ENCODE measurements at regions not wholly inside any gene's neighbourhood (a gene's known extent, or its start where the extent isn't known, plus 50 kb on each side); places are given as distances from the start of the nearest gene placed in this dataset.

DNA sequence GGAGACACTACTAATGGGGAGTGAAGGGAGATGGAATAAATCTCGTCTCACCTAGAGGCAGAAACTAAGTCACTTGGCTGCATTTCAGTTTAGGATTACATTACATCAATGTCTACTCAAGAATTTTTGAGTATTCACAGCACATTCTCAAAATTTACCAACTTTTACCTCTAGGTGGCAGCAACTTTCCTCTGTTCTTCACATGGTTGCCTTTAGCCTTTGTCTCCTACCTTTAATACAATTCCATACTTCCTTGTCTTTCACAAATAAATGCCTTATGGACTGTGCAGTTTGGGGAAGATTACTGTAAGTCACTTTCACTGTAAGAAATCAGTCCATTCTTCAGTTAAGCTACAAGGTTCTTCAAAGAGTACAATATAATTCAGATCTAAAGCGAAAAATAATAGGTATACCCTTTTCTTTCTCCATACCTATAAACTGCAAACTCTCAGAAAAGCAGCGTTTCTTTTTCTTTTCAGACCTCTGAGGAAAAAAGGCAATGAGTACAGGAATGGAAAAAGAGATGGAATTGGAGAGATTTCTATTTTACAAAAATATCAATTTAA lies 379.4 kb downstream of the KLF12 start:
- H3K4me3 ChIP-seq (ENCODE audit: low read depth, low read length, poor library complexity, severe bottlenecking) = no peak overlapping the region
- H3K27ac ChIP-seq (ENCODE audit: low read depth, low read length, poor library complexity, severe bottlenecking) = no peak overlapping the region

DNA sequence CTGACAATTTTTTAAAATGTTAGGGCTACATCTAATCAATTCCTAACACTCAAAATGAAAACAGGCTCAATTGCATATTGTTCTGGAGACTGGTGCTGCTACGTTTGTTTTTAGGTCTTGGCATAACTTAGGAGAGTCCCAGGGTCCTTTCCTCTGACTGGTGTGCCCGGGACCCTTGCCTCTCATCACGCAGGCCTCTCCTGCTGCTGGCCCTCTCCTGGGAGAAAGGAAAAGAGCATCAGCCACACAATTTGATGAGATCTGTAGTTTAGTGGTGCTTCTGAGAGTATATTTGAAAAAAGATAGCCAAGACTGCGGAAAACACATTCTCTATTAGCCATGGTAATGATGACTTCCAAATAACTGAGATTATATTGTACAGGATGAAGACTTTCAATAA lies 380.0 kb downstream of the KLF12 start:
- TF ChIP-seq CTCF (IDR thresholded peaks at IDR 0.05; ENCODE audit: low read length) = no peak
- no peak for TF ChIP-seq EZH2 (IDR thresholded peaks at IDR 0.05; ENCODE audit: borderline replicate concordance, low read length)
- H3K4me1 ChIP-seq (ENCODE audit: insufficient read depth, low read length, severe bottlenecking) = no peaks in the 10 kb centered on the region
- no peaks in the 10 kb centered on the region for H3K27me3 ChIP-seq (ENCODE audit: insufficient read depth, low read length)
- H3K27ac ChIP-seq (ENCODE audit: low read depth, low read length, poor library complexity, severe bottlenecking) = no peak overlapping the region
- 0 out of 2 replicates have a peak, but pooled peaks cover 2% of the 10 kb centered on the region for H3K9me3 ChIP-seq (ENCODE audit: low read length)
- no peaks in the 10 kb centered on the region for H3F3A ChIP-seq (ENCODE audit: insufficient read depth, low read length)
- no peak overlapping the region for H2AFZ ChIP-seq (ENCODE audit: low read length)
- H3K4me2 ChIP-seq (ENCODE audit: low read length) = no peak overlapping the region
- peaks cover 4% of the 10 kb centered on the region; the same call in 1 of the 2 replicates for H3K36me3 ChIP-seq (ENCODE audit: insufficient read depth, low read length)
- H3K79me2 ChIP-seq (ENCODE audit: insufficient read depth, low read length) = no peaks in the 10 kb centered on the region
- H3K9me2 ChIP-seq (ENCODE audit: low read depth, low read length) = no peaks in the 10 kb centered on the region
- no peak overlapping the region for H3K9ac ChIP-seq (ENCODE audit: low read length)
- H3K4me3 ChIP-seq (ENCODE audit: low read depth, low read length, poor library complexity, severe bottlenecking) = no peak overlapping the region
- no peaks in the 10 kb centered on the region for H4K20me1 ChIP-seq (ENCODE audit: insufficient read depth, low read length)

More for the DNA sequence above, 379.4 kb downstream of the KLF12 start:
- no peaks in the 10 kb centered on the region for H3K27me3 ChIP-seq (ENCODE audit: insufficient read depth, low read length)
- no peak overlapping the region for H3K9ac ChIP-seq (ENCODE audit: low read length)
- TF ChIP-seq CTCF (IDR thresholded peaks at IDR 0.05; ENCODE audit: low read length) (peak; percentile 89), EZH2 (IDR thresholded peaks at IDR 0.05; ENCODE audit: borderline replicate concordance, low read length) (no peak)
- no peaks in the 10 kb centered on the region for H4K20me1 ChIP-seq (ENCODE audit: insufficient read depth, low read length)
- no peaks in the 10 kb centered on the region for H3K79me2 ChIP-seq (ENCODE audit: insufficient read depth, low read length)
- no peaks in the 10 kb centered on the region for H3K4me1 ChIP-seq (ENCODE audit: insufficient read depth, low read length, severe bottlenecking)
- no peaks in the 10 kb centered on the region for H3K9me3 ChIP-seq (ENCODE audit: low read length)
- H3F3A ChIP-seq (ENCODE audit: insufficient read depth, low read length) = no peaks in the 10 kb centered on the region
- no peak overlapping the region for H3K4me2 ChIP-seq (ENCODE audit: low read length)
- no peaks in the 10 kb centered on the region for H3K36me3 ChIP-seq (ENCODE audit: insufficient read depth, low read length)
- H3K9me2 ChIP-seq (ENCODE audit: low read depth, low read length) = no peaks in the 10 kb centered on the region
- H2AFZ ChIP-seq (ENCODE audit: low read length) = no peak overlapping the region

GRCh38 chr13:73751290-73751689 lies 382.9 kb downstream of the KLF12 start:
- Histone ChIP-seq H3K9me3 (ENCODE audit: low read length) (0 out of 2 replicates have a peak, but pooled peaks cover 2% of the 10 kb centered on the region), H3K79me2 (ENCODE audit: insufficient read depth, low read length) (no peaks in the 10 kb centered on the region), H2AFZ (ENCODE audit: low read length) (no peak overlapping the region), H3K9ac (ENCODE audit: low read length) (no peak overlapping the region), H3K9me2 (ENCODE audit: low read depth, low read length) (no peaks in the 10 kb centered on the region), H3K4me3 (ENCODE audit: low read depth, low read length, poor library complexity, severe bottlenecking) (no peak overlapping the region), H4K20me1 (ENCODE audit: insufficient read depth, low read length) (no peaks in the 10 kb centered on the region), H3K4me1 (ENCODE audit: insufficient read depth, low read length, severe bottlenecking) (no peaks in the 10 kb centered on the region), H3K36me3 (ENCODE audit: insufficient read depth, low read length) (peaks cover 14% of the 10 kb centered on the region), H3K27ac (ENCODE audit: low read depth, low read length, poor library complexity, severe bottlenecking) (no peak overlapping the region), H3F3A (ENCODE audit: insufficient read depth, low read length) (no peaks in the 10 kb centered on the region), H3K4me2 (ENCODE audit: low read length) (no peak overlapping the region), H3K27me3 (ENCODE audit: insufficient read depth, low read length) (no peaks in the 10 kb centered on the region)
- TF ChIP-seq EZH2 (IDR thresholded peaks at IDR 0.05; ENCODE audit: borderline replicate concordance, low read length) (no peak), CTCF (IDR thresholded peaks at IDR 0.05; ENCODE audit: low read length) (no peak)
